ENCODE measurements at regions not wholly inside any gene's neighbourhood (a gene's known extent, or its start where the extent isn't known, plus 50 kb on each side); places are given as distances from the start of the nearest gene placed in this dataset.

- H3K79me2 ChIP-seq (ENCODE audit: insufficient read depth, low read depth, low read length), result no peaks in the 10 kb centered on the region
- H3K27ac ChIP-seq (ENCODE audit: low read depth, low read length, poor library complexity, severe bottlenecking), result no peak overlapping the region
- DNase-seq (ENCODE audit: low spot score), result no peak
- H3K9me2 ChIP-seq (ENCODE audit: insufficient read depth, low read length), result no peaks in the 10 kb centered on the region
- H3K4me3 ChIP-seq (ENCODE audit: low read depth, low read length, poor library complexity, severe bottlenecking), result no peak overlapping the region
- no TSS peak for BruUV-seq (replicated peaks)
- CTCF ChIA-PET (ENCODE audit: unreplicated experiment), result no interaction called here
- H4K20me1 ChIP-seq (ENCODE audit: insufficient read depth, low read length), result no peaks in the 10 kb centered on the region
- no peaks in the 10 kb centered on the region for H3K9me3 ChIP-seq (ENCODE audit: low read length)
- H3K4me2 ChIP-seq (ENCODE audit: low read length), result no peak overlapping the region
- no peaks in the 10 kb centered on the region for H3K36me3 ChIP-seq (ENCODE audit: insufficient read depth, low read length)
- H2AFZ ChIP-seq (ENCODE audit: low read length), result no peak overlapping the region
- no peaks in the 10 kb centered on the region for H3K4me1 ChIP-seq (ENCODE audit: insufficient read depth, low read length, poor library complexity, severe bottlenecking)
- POLR2A ChIA-PET, result interaction anchor here (0.7 kb wide), 1 partner anchor 12 kb away, joined by 5 read pairs; no protein-coding TSS in a partner anchor
- TF ChIP-seq EZH2phosphoT487 (IDR thresholded peaks at IDR 0.05; ENCODE audit: borderline replicate concordance, low read depth, low read length) (no peak), CTCF (conservative IDR thresholded peaks at IDR 0.05; ENCODE audit: low read length) (no peak)
- intact Hi-C loops (cut with micrococcal nuclease; ENCODE audit: unreplicated experiment), result no loop called here
Measured at GRCh38 chr1:216809649-216810048, 86.4 kb upstream of the ESRRG start.

- no peaks in the 10 kb centered on the region for H3K9me2 ChIP-seq (ENCODE audit: insufficient read depth, low read length)
- H3K79me2 ChIP-seq (ENCODE audit: insufficient read depth, low read depth, low read length), result no peaks in the 10 kb centered on the region
- no peak overlapping the region for H3K4me3 ChIP-seq (ENCODE audit: low read depth, low read length, poor library complexity, severe bottlenecking)
- no peak overlapping the region for H2AFZ ChIP-seq (ENCODE audit: low read length)
- H3K4me2 ChIP-seq (ENCODE audit: low read length), result no peak overlapping the region
- no peaks in the 10 kb centered on the region for H4K20me1 ChIP-seq (ENCODE audit: insufficient read depth, low read length)
- H3K9me3 ChIP-seq (ENCODE audit: low read length), result no peaks in the 10 kb centered on the region
- no TSS peak for BruUV-seq (replicated peaks)
- no peak for TF ChIP-seq CTCF (conservative IDR thresholded peaks at IDR 0.05; ENCODE audit: low read length)
- no peak for TF ChIP-seq EZH2phosphoT487 (IDR thresholded peaks at IDR 0.05; ENCODE audit: borderline replicate concordance, low read depth, low read length)
- no peaks in the 10 kb centered on the region for H3K36me3 ChIP-seq (ENCODE audit: insufficient read depth, low read length)
- ChIA-PET CTCF (ENCODE audit: unreplicated experiment) (no interaction called here), POLR2A (interaction anchor here (0.6 to 1.2 kb wide), 3 partner anchors 15 to 893 kb away, joined by 3 read pairs; no protein-coding TSS in a partner anchor)
- H3K27ac ChIP-seq (ENCODE audit: low read depth, low read length, poor library complexity, severe bottlenecking), result no peak overlapping the region
- intact Hi-C loops (cut with micrococcal nuclease; ENCODE audit: unreplicated experiment), result no loop called here
- DNase-seq (ENCODE audit: low spot score), result no peak
- H3K4me1 ChIP-seq (ENCODE audit: insufficient read depth, low read length, poor library complexity, severe bottlenecking), result no peaks in the 10 kb centered on the region
Measured at GRCh38 chr1:216807696-216808095, 84.5 kb upstream of the ESRRG start.

GRCh38 chr1:216805953-216806352 is 82.7 kb upstream of the ESRRG start:
- no peaks in the 10 kb centered on the region for H3K79me2 ChIP-seq (ENCODE audit: insufficient read depth, low read depth, low read length)
- H3K36me3 ChIP-seq (ENCODE audit: insufficient read depth, low read length), result no peaks in the 10 kb centered on the region
- no peaks in the 10 kb centered on the region for H4K20me1 ChIP-seq (ENCODE audit: insufficient read depth, low read length)
- H3K4me2 ChIP-seq (ENCODE audit: low read length), result no peak overlapping the region
- no peak overlapping the region for H3K27ac ChIP-seq (ENCODE audit: low read depth, low read length, poor library complexity, severe bottlenecking)
- H3K9me2 ChIP-seq (ENCODE audit: insufficient read depth, low read length), result no peaks in the 10 kb centered on the region
- no TSS peak for BruUV-seq (replicated peaks)
- intact Hi-C loops (cut with micrococcal nuclease; ENCODE audit: unreplicated experiment), result no loop called here
- POLR2A ChIA-PET, result interaction anchor here (0.7 to 1.3 kb wide), 2 partner anchors 8 to 1321 kb away, joined by 3 read pairs; no protein-coding TSS in a partner anchor
- H3K4me3 ChIP-seq (ENCODE audit: low read depth, low read length, poor library complexity, severe bottlenecking), result no peak overlapping the region
- CTCF ChIA-PET (ENCODE audit: unreplicated experiment), result no interaction called here
- no peaks in the 10 kb centered on the region for H3K4me1 ChIP-seq (ENCODE audit: insufficient read depth, low read length, poor library complexity, severe bottlenecking)
- no peak for TF ChIP-seq EZH2phosphoT487 (IDR thresholded peaks at IDR 0.05; ENCODE audit: borderline replicate concordance, low read depth, low read length)
- no peak for TF ChIP-seq CTCF (conservative IDR thresholded peaks at IDR 0.05; ENCODE audit: low read length)
- no peaks in the 10 kb centered on the region for H3K9me3 ChIP-seq (ENCODE audit: low read length)
- H2AFZ ChIP-seq (ENCODE audit: low read length), result no peak overlapping the region
- DNase-seq (ENCODE audit: low spot score), result no peak

Data from OCI-LY7 (cell line).